ENCODE measurements at regions not wholly inside any gene's neighbourhood (a gene's known extent, or its start where the extent isn't known, plus 50 kb on each side); places are given as distances from the start of the nearest gene placed in this dataset.

GRCh38 chr1:224851210-224851847 is 78.1 kb upstream of the DNAH14 start (continued):
- peak; percentile 65 for TF ChIP-seq CTCF (IDR thresholded peaks at IDR 0.05)

- H3K4me2 ChIP-seq = no peak overlapping the region
- H3K9me3 ChIP-seq = no peaks in the 10 kb centered on the region
- ChIA-PET CTCF (interaction anchor here (0.8 to 4.4 kb wide), 27 partner anchors 9 to 381 kb away, joined by 3 to 60 read pairs (median 4); no protein-coding TSS in a partner anchor), POLR2A (no interaction called here)
- no peak for TF ChIP-seq ELK1 (IDR thresholded peaks at IDR 0.05; ENCODE audit: low read depth, low read length)
- no peak for TF ChIP-seq PHF8 (IDR thresholded peaks at IDR 0.05; ENCODE audit: borderline replicate concordance, low read depth)
- no peak for TF ChIP-seq RARB (CRISPR knock-in tag; IDR thresholded peaks at IDR 0.05)
- TF ChIP-seq HOXB5 (CRISPR knock-in tag; IDR thresholded peaks at IDR 0.05) = no peak
- no peak for TF ChIP-seq RFX5 (IDR thresholded peaks at IDR 0.05)
- peak; percentile 11 to 72; a peak in 4 of 6 replicates for ATAC-seq
- H3K4me3 ChIP-seq = no peak overlapping the region
- H3K4me1 ChIP-seq = no peaks in the 10 kb centered on the region
- DNase-seq (ENCODE audit: low read depth in 1 of 2, low spot score in 1 of 2) = no peak
- 37% methylated on average over 8 of the region's 9 CpGs for WGBS (ENCODE audit: missing lambda C conversion rate)
- H3K27ac ChIP-seq = no peak overlapping the region
- no peak for FAIRE-seq
Measured at GRCh38 chr1:224851848-224852261, 77.6 kb upstream of the DNAH14 start.

- FAIRE-seq (no peak), DNase-seq (ENCODE audit: low read depth in 1 of 2, low spot score in 1 of 2) (peak; percentile 35 to 41), ATAC-seq (peak; percentile 45 to 66; a peak in 3 of 6 replicates)
- H3K4me1 ChIP-seq = no peaks in the 10 kb centered on the region
- H3K4me2 ChIP-seq = no peak overlapping the region
- H3K9me3 ChIP-seq = no peaks in the 10 kb centered on the region
- CTCF ChIA-PET = interaction anchor here (0.6 to 4.4 kb wide), 14 partner anchors 10 to 348 kb away, joined by 3 to 60 read pairs (median 4); no protein-coding TSS in a partner anchor
- whole genome bisulfite sequencing (ENCODE audit: missing lambda C conversion rate) = 64% methylated on average over 13 of the region's 13 CpGs
- H3K27ac ChIP-seq = no peak overlapping the region
- POLR2A ChIA-PET = no interaction called here
- H3K4me3 ChIP-seq = no peak overlapping the region
- TF ChIP-seq CTCF (IDR thresholded peaks at IDR 0.05) (peak; percentile 64), MAFK (IDR thresholded peaks at IDR 0.05; ENCODE audit: partially characterized antibody) (peak; percentile 98), FOSL2 (IDR thresholded peaks at IDR 0.05) (no peak), FOSL2 (CRISPR knock-in tag; IDR thresholded peaks at IDR 0.05) (no peak), PBX3 (IDR thresholded peaks at IDR 0.05) (no peak), RAD21 (conservative IDR thresholded peaks at IDR 0.05 in 1 of 2, IDR thresholded peaks at IDR 0.05 in 1 of 2) (peak; percentile 46 to 60; a peak in 4 of 5 replicates), SMC3 (IDR thresholded peaks at IDR 0.05) (peak; percentile 52; the same call in 2 of the 3 replicates), HEYL (CRISPR knock-in tag; IDR thresholded peaks at IDR 0.05) (no peak)
Measured at GRCh38 chr1:224852901-224853568, 76.4 kb upstream of the DNAH14 start.
